HCT116 (cell line): ENCODE measurements at regions not wholly inside any gene's neighbourhood (a gene's known extent, or its start where the extent isn't known, plus 50 kb on each side); places are given as distances from the start of the nearest gene placed in this dataset.

Source experiments
- ATAC-seq: fragments of 200-7000 bp; cut with Tn5 transposase; 2 replicates; pipeline ENCODE4 v1.9.1; 2020; ENCODE audit warnings: mild to moderate bottlenecking, moderate library complexity
- BruUV-seq: library from RNA; stranded (reverse); fragments of 400-500 nt; replicated peaks from 2 replicates; lab custom pipeline; 2021; lab: Mats Ljungman, UMichigan
- CTCF ChIA-PET: fragments of 300-600 bp; sonication (Branson Sonifier 250); formaldehyde crosslinking; loops from one replicate; lab custom pipeline; 2021; ENCODE audit warnings: antibody characterized with exemption; lab: Charles Lee
- POLR2A ChIA-PET: fragments of 300-600, 350-600 bp; sonication (Branson Sonifier 250); formaldehyde crosslinking; loops from one replicate; lab custom pipeline; 2021; ENCODE audit warnings: antibody characterized with exemption; lab: Charles Lee
- RAD21 ChIA-PET, 2 experiments: fragments of 300-600 bp; sonication (Branson Sonifier 250); formaldehyde crosslinking; loops; one replicate each; lab custom pipeline; 2023; ENCODE audit warnings: low total read pairs in 2 of 2; ENCODE audit not compliant: uncharacterized antibody in 2 of 2, unreplicated experiment in 2 of 2, low non-redundant PET in 1 of 2; lab: Charles Lee
- DNase-seq: peaks from one replicate; pipeline ENCODE4 v3.0.0-alpha.2; 2010; ENCODE audit warnings: low read depth, low spot score
- H2AFZ ChIP-seq: fragments of 200-600 bp; shearing (Covaris generic), sonication (generic); 2 replicates; pipeline ENCODE4 v1.6.1; 2017; ENCODE audit warnings: low read depth, mixed run types, mixed read lengths, antibody characterized with exemption, low read length; ENCODE audit not compliant: poor library complexity, severe bottlenecking
- H3K27ac ChIP-seq: 2 replicates; pipeline ENCODE4 v1.5.1; 2012; ENCODE audit warnings: low read depth, low read length
- H3K27me3 ChIP-seq: fragments of 200-600 bp; sonication (generic); 2 replicates; pipeline ENCODE4 v1.6.1; 2016; ENCODE audit warnings: mixed run types, low read length, mixed read lengths; ENCODE audit not compliant: insufficient read depth
- H3K36me3 ChIP-seq, 2 experiments: fragments of 200-500 bp in 1 of 2; fragments of 200-600 bp in 1 of 2; sonication (Bioruptor generic) in 1 of 2; sonication (generic) in 1 of 2; 2 replicates each; pipeline versions ENCODE4 v1.5.1 to v1.6.1; 2014 to 2016; ENCODE audit warnings: low read length in 2 of 2, inconsistent platforms in 1 of 2, mixed read lengths in 1 of 2, mixed run types in 1 of 2; ENCODE audit not compliant: insufficient read depth in 2 of 2, control insufficient read depth in 1 of 2
- H3K4me1 ChIP-seq, 2 experiments: fragments of 200-600 bp in 1 of 2; sonication (generic) in 1 of 2; 2 replicates each; pipeline versions ENCODE4 v1.5.1 to v1.6.1; 2012 to 2017; ENCODE audit warnings: low read length in 2 of 2, inconsistent platforms in 1 of 2, mild to moderate bottlenecking in 1 of 2, mixed read lengths in 1 of 2, mixed run types in 1 of 2, moderate library complexity in 1 of 2; ENCODE audit not compliant: insufficient read depth in 2 of 2, control insufficient read depth in 1 of 2
- H3K4me2 ChIP-seq: fragments of 200-600 bp; sonication (generic); 2 replicates; pipeline ENCODE4 v1.6.1; 2017; ENCODE audit warnings: mixed run types, low read length, mixed read lengths
- H3K4me3 ChIP-seq, 2 experiments: fragments of 200-600 bp in 1 of 2; sonication (generic) in 1 of 2; replicated peaks in 1 of 2; 2 replicates each; pipeline ENCODE4 v1.5.1; 2011 to 2016; ENCODE audit warnings: low read length in 2 of 2, control low read depth in 1 of 2, low read depth in 1 of 2, mild to moderate bottlenecking in 1 of 2, mixed read lengths in 1 of 2, mixed run types in 1 of 2
- H3K79me2 ChIP-seq: fragments of 200-600 bp; sonication (generic); 2 replicates; pipeline ENCODE4 v1.6.1; 2017; ENCODE audit warnings: mild to moderate bottlenecking, mixed run types, low read length, moderate library complexity, mixed read lengths; ENCODE audit not compliant: insufficient read depth
- H3K9ac ChIP-seq: fragments of 200-600 bp; sonication (generic); 2 replicates; pipeline ENCODE4 v1.6.1; 2016; ENCODE audit warnings: low read length, mixed read lengths
- H3K9me2 ChIP-seq: fragments of 200-600 bp; sonication (generic), shearing (Covaris generic); 2 replicates; pipeline ENCODE4 v1.6.1; 2017; ENCODE audit warnings: mixed run types, mild to moderate bottlenecking, moderate library complexity; ENCODE audit not compliant: insufficient read depth
- H3K9me3 ChIP-seq, 2 experiments: fragments of 200-500 bp in 1 of 2; fragments of 200-600 bp in 1 of 2; sonication (Bioruptor generic) in 1 of 2; sonication (generic) in 1 of 2; 2 replicates each; pipeline ENCODE4 v1.6.1; 2014 to 2017; ENCODE audit warnings: low read length in 2 of 2, mixed read lengths in 2 of 2, inconsistent platforms in 1 of 2, low read depth in 1 of 2, mild to moderate bottlenecking in 1 of 2, mixed run types in 1 of 2, moderate library complexity in 1 of 2; ENCODE audit not compliant: control insufficient read depth in 1 of 2, insufficient read depth in 1 of 2
- H4K20me1 ChIP-seq: fragments of 200-600 bp; sonication (generic), shearing (Covaris generic); 2 replicates; pipeline ENCODE4 v1.6.1; 2017; ENCODE audit warnings: mixed run types, mild to moderate bottlenecking, moderate library complexity; ENCODE audit not compliant: insufficient read depth
- ATF3 ChIP-seq: IDR thresholded peaks from 2 replicates; pipeline ENCODE4 v1.6.1; 2012
- CTCF ChIP-seq, 3 experiments: fragments of 200-600 bp in 1 of 3; sonication (generic) in 1 of 3; IDR thresholded peaks in 2 of 3; conservative IDR thresholded peaks in 1 of 3; 2 replicates each; pipeline ENCODE4 v1.5.1; 2012 to 2017; ENCODE audit warnings: low read depth in 2 of 3, low read length in 2 of 3, antibody characterized with exemption in 1 of 3, borderline replicate concordance in 1 of 3, control low read depth in 1 of 3, mild to moderate bottlenecking in 1 of 3, mixed read lengths in 1 of 3, mixed run types in 1 of 3, moderate library complexity in 1 of 3; ENCODE audit not compliant: insufficient read depth in 1 of 3
- EGR1 ChIP-seq: IDR thresholded peaks from 2 replicates; pipeline ENCODE4 v1.6.1; 2012; ENCODE audit warnings: low read depth
- ELF1 ChIP-seq: IDR thresholded peaks from 2 replicates; pipeline ENCODE4 v1.6.1; 2012; ENCODE audit warnings: low read depth, borderline replicate concordance
- FOSL1 ChIP-seq: IDR thresholded peaks from 2 replicates; pipeline ENCODE4 v1.6.1; 2012; ENCODE audit warnings: low read depth
- POLR2A ChIP-seq: IDR thresholded peaks from 2 replicates; pipeline ENCODE4 v1.7.0; 2011; ENCODE audit warnings: borderline replicate concordance; ENCODE audit not compliant: insufficient read depth, insufficient read length; ENCODE audit errors: extremely low read depth
- RAD21 ChIP-seq: IDR thresholded peaks from 2 replicates; pipeline ENCODE4 v1.6.1; 2012; ENCODE audit warnings: low read depth, mild to moderate bottlenecking
- SIN3A ChIP-seq: IDR thresholded peaks from 2 replicates; pipeline ENCODE4 v1.6.1; 2012; ENCODE audit warnings: low read depth
- TCF7L2 ChIP-seq: IDR thresholded peaks from 2 replicates; pipeline ENCODE4 v1.7.0; 2011; ENCODE audit warnings: borderline replicate concordance, inconsistent platforms; ENCODE audit not compliant: insufficient read depth, insufficient read length; ENCODE audit errors: extremely low read depth
- ZFX ChIP-seq: fragments of 450-650 bp; IDR thresholded peaks from 2 replicates; pipeline ENCODE4 v1.6.1; 2017
- intact Hi-C: fragments of 100-400 bp; cut with micrococcal nuclease; formaldehyde crosslinking; loops from 2 replicates; pipeline ENCODE4 v1.10.0; 2022

DNA sequence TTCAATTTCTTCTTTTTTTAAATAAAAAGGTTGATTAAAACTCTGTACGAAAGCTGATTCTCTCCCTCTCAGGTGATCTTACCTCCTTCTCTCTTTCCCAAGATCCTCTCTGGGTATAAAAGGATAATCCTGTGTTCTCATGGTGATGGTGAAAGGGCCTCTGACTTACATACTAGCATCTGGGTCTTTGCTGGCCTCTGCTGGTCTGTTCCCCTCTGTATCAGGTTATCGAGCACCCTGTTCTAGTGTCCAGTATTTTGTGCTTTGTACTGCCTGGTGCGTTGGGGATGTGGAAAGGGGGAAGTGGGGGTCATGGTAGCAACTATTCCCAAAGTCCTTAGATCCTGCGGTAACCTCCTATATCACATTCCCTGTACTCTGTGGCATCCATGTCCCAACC lies 328.9 kb downstream of the NR2F1-AS1 start:
- peaks cover 30 to 36% of the 10 kb centered on the region in 2 experiments for H3K4me1 ChIP-seq
- ChIA-PET RAD21 (no interaction called here), POLR2A (interaction anchor here (0.9 kb wide), 1 partner anchor 88 kb away, joined by 3 read pairs; no protein-coding TSS in a partner anchor), CTCF (interaction anchor here (1.0 kb wide), 1 partner anchor 336 kb away, joined by 3 read pairs; no protein-coding TSS in a partner anchor)
- peak overlapping the region; percentile 96; the same call in 1 of the 2 replicates for H3K27ac ChIP-seq
- intact Hi-C loops = loop anchor here (5.0 kb wide), 1 partner anchor 345 kb away; no protein-coding TSS in a partner anchor
- H2AFZ ChIP-seq = peak overlapping the region; percentile 68
- ATAC-seq = peak; percentile 72
- H3K79me2 ChIP-seq = no peaks in the 10 kb centered on the region
- no peak overlapping the region for H3K9ac ChIP-seq
- TF ChIP-seq TCF7L2 (no peak), SIN3A (no peak), FOSL1 (no peak), ATF3 (no peak), RAD21 (peak; percentile 83), POLR2A (no peak), CTCF (IDR thresholded peaks at IDR 0.05 in 2 of 3, conservative IDR thresholded peaks at IDR 0.05 in 1 of 3; ENCODE audit: borderline replicate concordance in 1 of 3, insufficient read depth in 1 of 3, low read depth in 2 of 3, low read length in 2 of 3) (peak; percentile 39 to 55 (median 44); a peak in 4 of 6 replicates)
- H3K4me3 ChIP-seq = no peak overlapping the region
- no peaks in the 10 kb centered on the region for H3K9me3 ChIP-seq
- DNase-seq = peak; percentile 33
- H3K36me3 ChIP-seq = no peaks in the 10 kb centered on the region
- H4K20me1 ChIP-seq = no peaks in the 10 kb centered on the region
- H3K9me2 ChIP-seq = no peaks in the 10 kb centered on the region
- H3K27me3 ChIP-seq = no peaks in the 10 kb centered on the region
- H3K4me2 ChIP-seq = no peak overlapping the region
- BruUV-seq = no TSS peak

- H3K4me1 ChIP-seq = peaks cover 29 to 41% of the 10 kb centered on the region in 2 experiments
- no peaks in the 10 kb centered on the region for H3K9me2 ChIP-seq
- intact Hi-C loops = loop anchor here (5.0 kb wide), 1 partner anchor 344 kb away; no protein-coding TSS in a partner anchor
- no peaks in the 10 kb centered on the region for H3K79me2 ChIP-seq
- DNase-seq (no peak), ATAC-seq (no peak)
- peak overlapping the region; percentile 96; the same call in 1 of the 2 replicates for H3K27ac ChIP-seq
- CTCF ChIA-PET = no interaction called here
- H3K27me3 ChIP-seq = no peaks in the 10 kb centered on the region
- H3K36me3 ChIP-seq = no peaks in the 10 kb centered on the region
- no peak overlapping the region for H3K9ac ChIP-seq
- no peaks in the 10 kb centered on the region for H4K20me1 ChIP-seq
- RAD21 ChIA-PET = no interaction called here
- no peak overlapping the region for H3K4me3 ChIP-seq
- no peak overlapping the region for H3K4me2 ChIP-seq
- BruUV-seq = no TSS peak
- no peak for TF ChIP-seq CTCF (IDR thresholded peaks at IDR 0.05 in 2 of 3, conservative IDR thresholded peaks at IDR 0.05 in 1 of 3; ENCODE audit: borderline replicate concordance in 1 of 3, insufficient read depth in 1 of 3, low read depth in 2 of 3, low read length in 2 of 3)
- TF ChIP-seq FOSL1 = no peak
- no peak for TF ChIP-seq EGR1
- TF ChIP-seq ZFX = no peak
- TF ChIP-seq TCF7L2 = no peak
- no peak for TF ChIP-seq RAD21
- TF ChIP-seq ELF1 = no peak
- POLR2A ChIA-PET = interaction anchor here (0.9 kb wide), 1 partner anchor 87 kb away, joined by 3 read pairs; no protein-coding TSS in a partner anchor
- no peaks in the 10 kb centered on the region for H3K9me3 ChIP-seq
- no peak overlapping the region for H2AFZ ChIP-seq
Measured at GRCh38 chr5:93251347-93251746, 329.7 kb downstream of the NR2F1-AS1 start.
